IPS-18a (cell line): ENCODE measurements at regions not wholly inside any gene's neighbourhood (a gene's known extent, or its start where the extent isn't known, plus 50 kb on each side); places are given as distances from the start of the nearest gene placed in this dataset.

Experiments used
- H3K27ac ChIP-seq: one replicate; pipeline ENCODE4 v1.5.1; 2013; ENCODE audit warnings: low read length
- H3K27me3 ChIP-seq: one replicate; pipeline ENCODE4 v1.6.1; 2013; ENCODE audit warnings: mild to moderate bottlenecking, low read length; ENCODE audit not compliant: control insufficient read depth, insufficient read depth
- H3K36me3 ChIP-seq: one replicate; pipeline ENCODE4 v1.6.1; 2013; ENCODE audit warnings: low read depth, low read length; ENCODE audit not compliant: control insufficient read depth
- H3K4me1 ChIP-seq: one replicate; pipeline ENCODE4 v1.6.1; 2013; ENCODE audit warnings: low read depth, low read length; ENCODE audit not compliant: control insufficient read depth
- H3K4me3 ChIP-seq: one replicate; pipeline ENCODE4 v1.5.1; 2013; ENCODE audit warnings: low read length
- H3K9ac ChIP-seq: one replicate; pipeline ENCODE4 v1.6.1; 2013; ENCODE audit warnings: mild to moderate bottlenecking, low read length, moderate library complexity
- H3K9me3 ChIP-seq: one replicate; pipeline ENCODE4 v1.6.1; 2013; ENCODE audit warnings: low read depth, low read length; ENCODE audit not compliant: control insufficient read depth

DNA sequence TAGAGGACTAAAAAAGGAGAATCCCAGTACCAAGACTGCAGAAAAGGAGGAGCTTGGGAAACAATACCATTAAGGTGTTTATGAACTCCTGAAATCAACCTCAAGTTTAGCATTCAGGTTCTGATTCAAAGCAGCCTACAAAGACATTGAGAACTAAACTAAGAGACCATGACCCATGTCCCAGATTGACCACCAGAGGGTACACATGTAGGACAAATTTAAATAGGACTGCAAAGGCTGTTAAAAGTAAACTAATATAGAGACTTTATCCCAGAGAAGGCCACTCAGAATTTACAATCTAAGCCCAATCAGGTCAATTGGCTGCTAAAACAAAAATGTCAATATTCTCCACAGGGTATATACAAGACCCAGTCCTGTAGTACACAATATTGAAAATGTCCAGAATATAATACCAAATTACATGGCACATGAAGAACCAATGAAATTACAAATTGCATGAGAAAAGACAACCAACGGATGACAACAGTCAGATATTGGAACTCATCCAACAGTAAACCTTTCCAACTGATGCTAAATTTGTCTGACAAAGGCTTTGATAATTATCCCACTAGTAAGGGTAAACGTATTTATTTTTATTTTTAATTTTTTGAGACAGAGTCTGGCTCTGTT lies 682.4 kb downstream of the UQCRFS1 start:
- Histone ChIP-seq H3K36me3 (no peaks in the 10 kb centered on the region), H3K27me3 (no peaks in the 10 kb centered on the region), H3K4me1 (no peaks in the 10 kb centered on the region), H3K9me3 (no peaks in the 10 kb centered on the region), H3K27ac (no peak overlapping the region), H3K4me3 (no peak overlapping the region), H3K9ac (no peak overlapping the region)

DNA sequence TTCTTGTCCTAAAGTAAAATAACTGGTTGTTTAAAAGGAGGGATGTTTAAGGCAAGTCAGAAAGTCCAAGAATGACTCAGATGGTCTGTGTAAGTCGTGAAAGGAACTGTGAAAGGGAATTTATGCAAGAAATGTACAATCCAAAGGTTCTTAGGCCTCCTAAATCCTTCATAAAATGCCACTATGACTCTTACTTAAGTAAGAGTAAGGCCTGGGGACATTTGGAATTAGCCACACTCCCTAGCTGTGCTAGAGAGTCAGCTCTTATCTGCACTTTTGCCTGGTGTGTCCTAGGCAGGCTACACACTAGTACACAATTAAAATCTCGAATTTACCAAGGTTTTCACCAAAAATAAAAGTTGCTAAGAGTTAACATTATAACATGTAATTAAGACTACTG lies 686.9 kb downstream of the UQCRFS1 start:
- Histone ChIP-seq H3K27ac (no peak overlapping the region), H3K9me3 (no peaks in the 10 kb centered on the region), H3K4me1 (peaks cover 3% of the 10 kb centered on the region), H3K27me3 (no peaks in the 10 kb centered on the region), H3K4me3 (no peak overlapping the region), H3K9ac (no peak overlapping the region), H3K36me3 (no peaks in the 10 kb centered on the region)

DNA sequence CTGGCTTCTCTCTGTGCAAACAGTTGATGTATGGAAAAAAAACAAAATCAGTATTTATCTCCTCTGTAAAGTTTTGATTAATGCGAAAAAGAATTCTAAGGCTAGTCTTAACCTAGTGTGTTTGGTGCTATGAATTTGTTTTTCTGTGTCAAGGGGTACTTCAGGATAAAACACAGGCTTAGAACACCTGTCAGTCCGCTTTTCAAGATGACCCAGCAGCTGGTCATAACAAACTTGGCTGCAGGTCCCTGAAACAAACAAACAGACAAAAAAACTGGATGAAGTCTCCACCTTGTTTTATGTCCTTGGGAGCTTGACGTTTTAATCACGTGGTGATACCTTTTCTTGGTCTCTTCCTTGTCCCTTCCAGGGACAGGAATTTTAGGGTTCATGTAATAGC lies 689.3 kb downstream of the UQCRFS1 start:
- Histone ChIP-seq H3K9ac (no peak overlapping the region), H3K9me3 (no peaks in the 10 kb centered on the region), H3K36me3 (no peaks in the 10 kb centered on the region), H3K4me3 (no peak overlapping the region), H3K4me1 (peaks cover 10% of the 10 kb centered on the region), H3K27ac (no peak overlapping the region), H3K27me3 (no peaks in the 10 kb centered on the region)

DNA sequence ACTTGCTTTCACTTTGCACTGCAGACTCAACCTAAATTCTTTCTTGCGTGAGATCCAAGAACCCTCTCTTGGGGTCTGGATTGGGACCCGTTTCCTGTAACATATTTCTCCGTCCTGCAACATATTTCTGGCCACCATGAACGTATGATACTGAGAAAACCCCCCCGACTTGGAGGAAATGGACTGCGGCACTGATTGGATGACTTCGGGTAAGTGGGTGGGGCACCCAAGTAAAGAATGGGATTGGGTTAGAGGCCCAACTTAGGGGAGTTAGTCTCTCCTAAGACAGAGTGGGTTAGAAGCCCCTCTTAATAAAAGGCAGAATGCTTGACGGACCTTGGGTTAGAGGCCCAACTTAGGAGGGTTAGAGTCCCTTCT lies 690.4 kb downstream of the UQCRFS1 start:
- Histone ChIP-seq H3K36me3 (no peaks in the 10 kb centered on the region), H3K9me3 (no peaks in the 10 kb centered on the region), H3K4me1 (peaks cover 10% of the 10 kb centered on the region), H3K27ac (no peak overlapping the region), H3K4me3 (no peak overlapping the region), H3K9ac (no peak overlapping the region), H3K27me3 (no peaks in the 10 kb centered on the region)

DNA sequence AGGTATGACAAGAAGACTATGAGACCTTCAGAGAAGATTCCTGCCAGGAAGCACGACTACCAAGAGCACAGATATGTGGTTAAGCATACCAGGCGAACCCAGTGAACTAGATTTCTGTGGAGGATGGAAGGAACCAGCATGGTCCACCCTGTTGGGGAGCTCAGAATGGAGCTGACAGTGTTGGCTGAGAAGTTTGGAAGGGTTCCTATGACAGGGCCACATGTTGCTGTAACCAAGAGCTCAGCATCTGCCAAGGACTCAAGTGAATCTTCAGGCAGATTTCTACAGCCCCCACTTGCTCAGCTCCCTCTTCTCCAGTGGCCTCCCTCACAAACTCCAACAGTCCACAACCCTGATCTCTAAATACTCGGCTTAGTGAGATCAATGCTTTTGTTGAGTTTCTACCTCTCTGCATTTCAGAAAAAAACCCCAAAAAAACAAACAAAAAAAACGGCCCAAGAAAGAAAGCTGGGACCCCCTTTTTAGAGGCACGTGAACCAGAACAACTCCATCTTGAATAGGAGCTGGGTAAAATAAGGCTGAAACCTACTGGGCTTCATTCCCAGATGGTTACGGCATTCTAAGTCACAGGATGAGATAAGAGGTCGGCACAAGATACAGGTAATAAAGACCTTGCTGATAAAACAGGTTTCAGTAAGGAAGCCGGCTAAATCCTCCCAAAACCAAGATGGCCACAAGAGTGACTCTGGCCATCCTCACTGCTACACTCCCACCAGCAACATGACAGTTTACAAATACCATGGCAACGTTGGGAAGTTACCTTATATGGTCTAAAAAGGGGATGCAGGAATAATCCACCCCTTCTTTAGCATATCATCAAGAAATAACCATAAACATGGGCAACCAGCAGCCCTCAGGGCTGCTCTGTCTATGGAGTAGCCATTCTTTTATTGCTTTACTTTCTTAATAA lies 691.1 kb downstream of the UQCRFS1 start:
- H3K27me3 ChIP-seq = no peaks in the 10 kb centered on the region
- no peaks in the 10 kb centered on the region for H3K36me3 ChIP-seq
- no peaks in the 10 kb centered on the region for H3K9me3 ChIP-seq
- no peak overlapping the region for H3K9ac ChIP-seq
- peaks cover 10% of the 10 kb centered on the region for H3K4me1 ChIP-seq
- no peak overlapping the region for H3K27ac ChIP-seq
- no peak overlapping the region for H3K4me3 ChIP-seq

DNA sequence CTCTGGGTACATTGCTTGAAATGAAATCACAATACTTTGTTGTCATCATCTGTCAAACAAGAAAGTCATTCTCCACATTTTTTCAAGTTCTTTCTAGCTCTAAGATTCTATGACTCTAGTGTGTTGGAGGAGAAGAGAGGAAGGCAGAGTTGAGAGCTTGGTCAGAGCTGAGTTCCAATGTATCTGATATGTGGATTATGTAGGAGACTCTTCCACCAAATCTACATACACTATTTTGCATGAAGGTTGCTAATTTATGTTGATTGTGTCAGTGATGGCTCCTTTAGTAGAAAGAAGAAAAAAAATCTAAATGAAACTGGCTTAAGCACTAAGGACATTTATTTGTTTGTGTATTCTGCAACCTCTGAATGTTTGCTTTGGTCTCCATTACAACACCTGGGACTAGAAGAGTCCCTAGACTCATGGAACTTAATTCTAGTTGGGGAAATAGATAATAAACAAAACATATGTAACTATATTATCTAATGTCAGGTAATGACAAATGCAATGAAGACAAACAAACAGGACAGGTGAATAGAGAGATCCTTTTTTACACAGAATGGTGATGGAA lies 691.9 kb downstream of the UQCRFS1 start:
- Histone ChIP-seq H3K4me3 (no peak overlapping the region), H3K27ac (no peak overlapping the region), H3K27me3 (no peaks in the 10 kb centered on the region), H3K4me1 (peaks cover 10% of the 10 kb centered on the region), H3K9ac (no peak overlapping the region), H3K9me3 (no peaks in the 10 kb centered on the region), H3K36me3 (no peaks in the 10 kb centered on the region)

DNA sequence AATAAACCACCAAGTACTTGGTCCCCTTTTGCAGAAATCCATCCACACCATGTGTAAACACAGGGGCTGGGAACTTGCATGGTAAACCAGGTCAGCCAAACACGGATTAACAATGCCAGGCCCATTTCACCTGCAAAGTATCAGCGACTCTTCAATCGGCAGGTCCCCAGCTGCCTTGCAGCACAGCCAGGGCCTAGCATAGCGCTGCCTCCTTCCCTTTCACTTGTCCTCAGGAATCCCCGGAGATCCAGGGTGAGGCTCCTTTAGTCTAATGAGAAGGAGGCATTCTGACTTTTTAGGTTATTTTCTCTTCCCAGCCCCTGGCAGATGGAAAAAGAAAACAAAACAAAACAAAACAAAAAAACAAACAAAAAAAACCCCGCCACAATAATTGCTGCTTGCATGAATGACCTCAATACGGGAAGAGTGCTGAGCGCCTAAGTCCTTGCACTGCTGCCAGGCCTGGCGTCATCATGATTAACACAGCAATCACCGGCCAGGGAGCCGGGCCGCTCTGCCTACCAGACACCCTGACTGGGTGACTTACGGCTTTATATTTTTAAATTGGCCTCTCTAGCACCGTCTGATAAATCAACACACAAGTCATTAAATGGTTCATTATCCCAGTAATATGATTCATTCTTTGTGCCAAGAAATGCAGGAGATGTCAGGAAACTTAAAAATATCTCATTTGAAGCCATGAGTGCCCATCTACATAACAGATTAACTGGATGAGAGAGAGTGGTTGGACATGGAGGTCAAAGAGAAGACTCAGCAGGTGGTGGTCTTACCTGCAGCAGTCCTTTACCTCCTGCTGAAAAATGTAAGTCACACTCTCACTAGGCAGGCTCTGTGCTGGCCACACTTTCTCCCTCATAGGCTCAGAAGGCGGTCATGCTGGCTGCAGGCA lies 692.7 kb downstream of the UQCRFS1 start:
- Histone ChIP-seq H3K36me3 (no peaks in the 10 kb centered on the region), H3K4me1 (peaks cover 10% of the 10 kb centered on the region), H3K27me3 (no peaks in the 10 kb centered on the region), H3K4me3 (no peak overlapping the region), H3K9me3 (no peaks in the 10 kb centered on the region), H3K27ac (no peak overlapping the region), H3K9ac (no peak overlapping the region)

DNA sequence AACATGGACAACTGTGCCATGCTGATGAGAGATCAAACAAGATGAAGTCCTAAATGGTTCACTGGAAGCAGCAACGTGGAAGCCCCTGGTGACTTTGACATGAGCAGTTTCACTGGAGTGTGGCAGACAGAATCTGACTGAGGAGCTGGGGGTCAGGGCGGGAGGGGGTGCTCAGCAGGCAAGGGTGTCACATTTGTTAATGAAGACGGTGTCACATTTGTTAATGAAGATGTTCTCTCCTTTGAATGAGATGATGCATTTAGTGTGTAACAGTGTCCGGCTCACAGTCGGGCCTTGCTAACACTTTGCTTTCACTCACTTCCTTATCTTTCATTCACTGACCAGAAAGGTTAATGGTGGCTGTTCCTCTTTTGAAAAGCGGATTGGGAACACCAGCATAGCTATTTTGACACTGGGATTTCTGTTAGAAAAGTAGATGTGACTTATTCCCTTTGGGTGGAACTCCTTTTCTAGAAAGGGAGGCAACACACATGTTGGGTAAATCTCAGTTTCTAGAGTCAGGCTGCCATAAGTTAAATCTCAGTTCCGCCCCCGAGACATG lies 693.7 kb downstream of the UQCRFS1 start:
- no peaks in the 10 kb centered on the region for H3K27me3 ChIP-seq

DNA sequence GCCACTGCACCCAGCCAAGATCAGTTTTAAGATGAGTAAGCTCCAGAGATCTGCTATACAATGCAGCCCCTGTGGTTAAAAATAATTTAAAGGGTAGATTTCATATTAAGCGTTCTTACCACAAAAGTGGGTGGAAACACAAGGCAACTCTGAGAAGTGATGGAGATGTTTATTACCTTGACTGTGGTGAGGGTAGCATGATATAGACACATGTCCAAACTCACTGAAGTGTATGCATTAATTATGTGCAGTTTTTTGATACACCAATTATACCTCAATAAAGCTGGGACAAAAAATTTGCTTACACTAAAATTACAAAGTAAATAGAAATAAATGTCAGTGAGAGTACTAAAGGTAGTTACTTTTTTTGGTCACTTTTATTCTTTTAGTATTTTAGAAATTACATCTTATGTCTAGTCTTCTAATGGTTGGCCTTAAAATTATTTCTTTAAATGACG lies 696.5 kb downstream of the UQCRFS1 start:
- Histone ChIP-seq H3K9me3 (no peaks in the 10 kb centered on the region), H3K27ac (no peak overlapping the region), H3K36me3 (no peaks in the 10 kb centered on the region), H3K4me1 (peaks cover 10% of the 10 kb centered on the region), H3K9ac (no peak overlapping the region), H3K4me3 (no peak overlapping the region), H3K27me3 (no peaks in the 10 kb centered on the region)

More for the DNA sequence above, 693.7 kb downstream of the UQCRFS1 start:
- Histone ChIP-seq H3K4me3 (no peak overlapping the region), H3K27ac (no peak overlapping the region), H3K9me3 (no peaks in the 10 kb centered on the region), H3K4me1 (peaks cover 10% of the 10 kb centered on the region), H3K36me3 (no peaks in the 10 kb centered on the region), H3K9ac (no peak overlapping the region)

DNA sequence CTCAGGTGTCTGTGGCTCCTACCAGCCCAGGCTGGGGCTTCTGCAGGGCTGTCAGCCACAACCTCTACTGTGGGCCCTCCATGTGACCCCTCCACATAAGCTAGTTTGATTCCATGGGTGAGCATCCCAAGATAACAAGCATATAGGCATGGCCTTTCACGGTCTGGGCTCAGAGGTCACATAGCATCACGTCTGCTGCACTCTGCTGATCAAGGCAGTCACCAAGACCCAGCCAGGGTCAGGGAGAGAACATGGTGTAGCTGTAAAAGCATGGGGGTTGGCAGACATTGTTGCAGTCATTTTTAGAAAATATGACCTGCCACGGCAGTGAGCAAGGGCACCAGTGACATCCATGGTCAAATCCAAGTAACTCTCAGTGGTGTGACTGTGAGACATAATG lies 698.8 kb downstream of the UQCRFS1 start:
- Histone ChIP-seq H3K9me3 (no peaks in the 10 kb centered on the region), H3K27me3 (no peaks in the 10 kb centered on the region), H3K36me3 (no peaks in the 10 kb centered on the region)

DNA sequence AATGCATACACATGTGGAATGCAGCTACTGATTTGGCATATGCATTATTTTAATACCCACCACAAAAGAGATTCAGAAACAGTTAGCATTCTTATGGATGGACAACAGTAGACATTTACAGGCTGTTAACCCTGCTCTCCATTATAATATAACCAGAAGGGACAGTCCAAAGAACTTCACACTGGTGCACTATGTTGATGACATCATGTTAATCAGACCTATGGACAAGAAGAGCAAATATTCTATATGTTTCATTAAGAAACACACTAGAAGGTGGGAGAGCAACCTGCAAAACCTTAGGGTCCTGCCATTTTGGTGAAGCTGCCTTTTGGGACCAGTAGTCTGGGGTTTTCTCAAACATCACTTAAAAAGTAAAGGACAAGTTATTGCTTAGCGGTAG lies 701.3 kb downstream of the UQCRFS1 start:
- Histone ChIP-seq H3K4me3 (no peak overlapping the region), H3K27me3 (no peaks in the 10 kb centered on the region), H3K36me3 (no peaks in the 10 kb centered on the region), H3K9ac (no peak overlapping the region), H3K9me3 (no peaks in the 10 kb centered on the region), H3K27ac (no peak overlapping the region), H3K4me1 (no peaks in the 10 kb centered on the region)

More for the DNA sequence above, 698.8 kb downstream of the UQCRFS1 start:
- H3K27ac ChIP-seq = no peak overlapping the region
- no peak overlapping the region for H3K9ac ChIP-seq
- no peaks in the 10 kb centered on the region for H3K4me1 ChIP-seq
- H3K4me3 ChIP-seq = no peak overlapping the region
